GM18519 (cell line): ENCODE measurements at regions not wholly inside any gene's neighbourhood (a gene's known extent, or its start where the extent isn't known, plus 50 kb on each side); places are given as distances from the start of the nearest gene placed in this dataset.
"Not testable (repeated sequence)": the region's sequence is repeated elsewhere in the genome, so short reads cannot be mapped to it uniquely, and the experiment has no call there.

Experiments
- ATAC-seq: cut with Tn5 transposase; IDR thresholded peaks from one replicate; pipeline ENCODE4 v1.9.1; 2021; ENCODE audit warnings: mild to moderate bottlenecking, moderate library complexity; ENCODE audit not compliant: unreplicated experiment, low FRiP score

GRCh38 chr5:87674235-87674634 is 261.5 kb upstream of the CCNH start:
- ATAC-seq: no peak

GRCh38 chr5:87671146-87671545 is 258.4 kb upstream of the CCNH start:
- no peak for ATAC-seq

DNA sequence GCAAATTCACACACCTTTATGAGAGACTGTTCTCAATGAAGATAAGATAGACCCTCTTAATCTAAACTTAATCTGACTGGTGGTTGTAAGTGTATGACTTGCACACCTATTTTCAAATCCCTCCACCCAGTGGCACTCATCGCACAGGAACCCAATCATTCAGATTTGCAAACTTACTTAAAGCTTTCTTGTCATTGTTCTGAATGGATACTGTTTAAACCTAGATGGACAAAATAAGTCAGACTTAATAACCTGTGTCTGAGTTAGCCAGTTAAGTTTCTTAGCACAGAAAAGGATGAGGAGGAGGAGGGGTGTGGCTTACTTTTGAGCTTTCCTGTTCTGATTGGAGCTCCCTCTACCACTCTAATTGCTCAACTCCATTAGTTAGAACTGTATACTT is 252.4 kb upstream of the CCNH start:
- ATAC-seq: no peak

DNA sequence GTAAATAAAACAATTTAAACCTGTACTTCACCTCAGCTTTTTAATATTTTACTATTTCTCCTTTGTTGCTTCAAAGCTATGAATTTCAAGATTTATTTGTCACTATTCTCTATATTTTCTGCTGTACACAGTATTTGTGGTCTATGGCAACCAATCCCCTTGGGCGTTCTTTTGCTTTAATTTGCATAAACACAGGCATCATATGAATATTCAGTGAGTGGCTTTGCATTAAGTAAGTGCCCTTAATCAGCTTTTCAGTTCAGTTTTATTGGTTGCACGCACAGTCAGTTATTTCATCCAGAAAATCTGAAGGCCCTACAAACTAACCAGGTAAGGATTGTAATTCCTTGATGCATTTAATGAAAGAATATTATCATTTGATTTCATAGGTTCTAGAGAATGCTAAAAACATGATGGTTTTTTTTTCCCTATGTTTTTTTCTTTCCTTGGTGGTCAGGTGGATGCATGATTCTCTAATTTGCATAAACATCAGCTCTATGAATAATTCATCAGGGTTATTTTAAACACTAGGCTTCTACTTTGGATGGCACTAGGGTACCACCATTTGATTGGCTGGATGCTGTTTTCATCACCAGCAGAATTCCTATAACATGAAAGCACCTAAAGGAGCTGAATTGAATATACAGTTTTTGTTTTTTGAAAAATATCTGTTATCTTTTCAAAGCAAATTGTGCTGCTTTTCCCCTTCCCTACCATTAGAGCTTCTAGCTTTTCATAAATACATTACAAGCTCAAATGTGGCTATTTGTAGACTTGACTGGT is 249.2 kb upstream of the CCNH start:
- ATAC-seq: no peak

DNA sequence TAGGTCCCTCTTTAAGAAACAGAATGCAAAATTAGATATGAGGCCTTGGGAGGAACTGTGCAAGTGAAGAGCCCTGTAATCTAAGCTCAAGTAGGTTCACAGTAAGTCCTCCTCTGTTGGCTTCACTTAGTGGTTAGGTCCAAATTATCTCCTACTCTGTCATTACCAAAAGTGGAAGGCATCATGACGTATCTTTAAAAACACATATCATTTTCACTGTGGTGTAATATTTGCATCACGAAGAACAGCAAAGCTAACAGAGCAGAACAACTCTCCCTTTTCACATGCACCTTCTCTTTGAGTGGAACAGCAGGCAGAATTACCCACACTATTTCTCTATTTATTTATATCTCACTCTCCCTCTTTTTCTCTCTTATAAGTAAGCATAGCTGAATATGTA is 240.5 kb upstream of the CCNH start:
- no peak for ATAC-seq

GRCh38 chr5:87650284-87650683 is 237.6 kb upstream of the CCNH start:
- ATAC-seq: no peak

- no peak for ATAC-seq
Observed at GRCh38 chr5:87649455-87649854, 236.7 kb upstream of the CCNH start.

DNA sequence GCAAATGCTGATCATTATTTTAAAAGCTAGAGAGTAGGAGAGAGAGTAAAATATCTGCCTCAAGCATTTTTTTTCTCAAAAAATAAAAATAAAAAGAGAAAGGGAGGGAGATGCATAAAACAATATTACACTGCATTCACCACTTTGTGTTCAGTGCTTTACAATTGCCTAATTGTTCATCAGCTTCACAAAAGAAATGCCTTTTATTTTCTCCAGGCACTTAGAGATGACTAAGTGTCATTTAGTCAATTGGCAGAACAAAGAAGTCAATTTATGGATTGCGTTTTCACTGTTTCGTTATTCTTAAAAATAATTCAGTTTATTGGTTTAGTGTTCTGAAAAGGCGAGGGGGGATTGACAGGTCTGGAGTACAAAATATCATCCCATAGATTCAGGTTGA is 232.5 kb upstream of the CCNH start:
- no peak for ATAC-seq

DNA sequence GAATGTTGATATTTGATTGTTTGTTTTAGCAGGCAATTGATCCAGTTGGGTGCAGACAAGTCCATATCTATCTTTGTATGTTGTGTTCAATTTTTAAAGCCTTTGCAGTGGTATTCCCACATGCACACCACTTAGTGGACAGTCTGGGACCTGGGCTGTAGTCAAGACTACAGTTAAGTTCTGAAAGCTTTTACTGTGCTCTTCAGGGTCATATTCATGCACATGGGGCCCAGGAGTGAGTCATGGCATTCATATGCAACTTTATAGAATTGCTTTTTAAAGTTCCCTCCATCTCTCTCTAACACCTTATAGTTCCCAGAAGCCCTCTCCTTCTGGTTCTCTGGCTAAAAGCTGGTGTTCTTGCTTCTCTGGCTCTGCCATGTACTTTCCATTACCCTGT is 228.2 kb upstream of the CCNH start:
- no peak for ATAC-seq

- no peak for ATAC-seq
Observed at GRCh38 chr5:87627363-87627762, 214.6 kb upstream of the CCNH start.

GRCh38 chr5:87608385-87608784 is 195.7 kb upstream of the CCNH start:
- ATAC-seq: no peak

- no peak for ATAC-seq
Observed at GRCh38 chr5:87605663-87606062, 192.9 kb upstream of the CCNH start.

- ATAC-seq: no peak
Observed at GRCh38 chr5:87599778-87600177, 187.0 kb upstream of the CCNH start.

- ATAC-seq: no peak
Observed at GRCh38 chr5:87598460-87598859, 185.7 kb upstream of the CCNH start.

DNA sequence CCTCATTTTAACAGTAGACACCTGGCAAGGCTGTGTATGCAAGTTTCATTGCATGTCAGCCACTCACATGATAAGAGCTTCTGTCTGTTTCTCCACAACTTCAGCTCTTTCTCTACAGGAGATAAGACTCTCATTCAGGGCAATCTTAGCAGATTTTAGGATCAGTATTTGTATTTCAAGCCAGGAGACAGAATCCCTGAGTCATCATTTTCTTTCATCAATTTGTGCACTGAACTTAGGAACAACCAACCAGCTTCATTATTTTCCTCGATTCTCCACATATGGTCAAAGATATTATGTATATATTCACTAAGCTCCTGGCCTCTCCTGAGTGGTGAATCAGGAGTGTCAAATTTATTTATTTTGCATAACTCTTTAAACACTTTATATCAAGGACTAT is 181.8 kb upstream of the CCNH start:
- ATAC-seq: no peak

GRCh38 chr5:87589587-87589986 is 176.9 kb upstream of the CCNH start:
- ATAC-seq: no peak

DNA sequence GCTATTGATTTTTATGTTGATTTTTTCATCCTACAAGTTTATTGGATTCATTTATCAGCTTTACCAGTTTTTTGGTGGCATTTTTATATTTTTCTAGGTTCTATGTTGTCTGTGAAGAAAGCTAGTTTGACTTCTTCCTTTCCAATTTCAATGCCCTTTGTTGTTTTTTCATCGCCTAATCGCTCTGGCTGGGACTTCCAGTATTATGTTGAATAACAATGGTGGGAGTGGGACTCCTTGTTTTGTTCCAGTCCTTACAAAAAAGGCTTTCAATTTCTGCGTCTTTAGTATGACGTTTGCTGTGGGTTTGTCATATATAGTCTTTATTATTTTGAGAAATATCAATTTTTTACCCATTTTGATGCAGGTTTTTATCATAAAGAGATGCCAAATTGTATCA is 175.6 kb upstream of the CCNH start:
- no peak for ATAC-seq

- ATAC-seq: not testable (repeated sequence)
Observed at GRCh38 chr5:87583704-87584103, 171.0 kb upstream of the CCNH start.

GRCh38 chr5:87582149-87582548 is 169.4 kb upstream of the CCNH start:
- ATAC-seq: peak; percentile 47

DNA sequence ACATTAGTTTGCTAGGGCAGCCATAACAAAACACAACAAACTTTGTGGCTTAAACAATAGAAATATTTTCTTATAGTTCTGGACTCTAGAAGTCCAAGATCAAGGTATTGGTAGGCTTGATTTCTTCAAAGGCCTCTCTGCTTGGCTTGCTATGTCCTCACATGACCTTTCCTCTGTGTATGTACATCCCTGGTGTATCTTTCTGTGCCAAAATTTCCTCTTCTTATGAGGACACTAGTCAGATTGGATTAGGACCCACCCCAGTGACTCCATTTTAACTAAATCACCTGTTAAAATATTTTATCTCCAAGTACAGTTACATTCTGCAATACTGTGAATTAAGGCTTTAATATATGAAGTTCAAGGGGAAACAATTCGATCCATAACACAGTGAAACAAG is 168.9 kb upstream of the CCNH start:
- no peak for ATAC-seq

- ATAC-seq: no peak
Observed at GRCh38 chr5:87579678-87580077, 166.9 kb upstream of the CCNH start.

DNA sequence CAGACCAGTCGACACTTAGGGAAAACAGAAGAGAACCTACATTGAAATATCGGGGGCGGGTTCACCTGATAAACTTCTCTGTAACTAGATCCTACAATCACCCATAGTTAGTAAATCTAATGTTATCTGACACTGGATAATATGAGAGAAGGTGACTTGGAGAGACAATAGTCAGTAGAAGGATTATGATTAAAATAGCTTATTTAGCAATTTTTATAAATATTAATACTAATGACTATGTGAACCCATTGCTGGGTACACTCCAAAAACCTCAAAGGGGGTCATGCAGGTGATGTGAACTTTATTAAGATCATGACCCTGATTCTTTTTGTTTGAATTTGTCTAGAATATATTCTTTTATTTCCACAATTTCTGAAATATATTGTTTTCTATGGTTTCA is 164.1 kb upstream of the CCNH start:
- no peak for ATAC-seq

DNA sequence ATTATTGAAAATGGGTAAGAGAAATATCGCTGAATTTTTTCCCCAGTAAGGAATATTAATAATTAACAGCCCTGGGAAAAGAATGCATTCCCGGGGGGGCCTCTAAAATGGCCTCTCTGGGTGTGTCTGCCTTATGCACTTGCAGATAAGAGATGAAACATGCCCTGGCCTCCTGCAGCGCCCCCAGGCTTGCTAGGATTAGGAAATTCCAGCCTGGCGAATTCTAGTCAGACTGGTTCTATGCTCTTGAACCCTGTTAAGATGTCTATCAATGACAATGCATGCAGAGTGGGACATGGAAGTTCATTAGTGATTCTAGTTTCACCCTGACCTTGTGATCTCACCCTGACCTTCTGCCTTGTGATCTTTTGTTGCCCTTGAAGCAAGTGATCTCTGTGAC is 163.6 kb upstream of the CCNH start:
- not testable (repeated sequence) for ATAC-seq
